ENCODE measurements at regions not wholly inside any gene's neighbourhood (a gene's known extent, or its start where the extent isn't known, plus 50 kb on each side); places are given as distances from the start of the nearest gene placed in this dataset.
"Not testable (repeated sequence)": the region's sequence is repeated elsewhere in the genome, so short reads cannot be mapped to it uniquely, and the experiment has no call there.

DNA sequence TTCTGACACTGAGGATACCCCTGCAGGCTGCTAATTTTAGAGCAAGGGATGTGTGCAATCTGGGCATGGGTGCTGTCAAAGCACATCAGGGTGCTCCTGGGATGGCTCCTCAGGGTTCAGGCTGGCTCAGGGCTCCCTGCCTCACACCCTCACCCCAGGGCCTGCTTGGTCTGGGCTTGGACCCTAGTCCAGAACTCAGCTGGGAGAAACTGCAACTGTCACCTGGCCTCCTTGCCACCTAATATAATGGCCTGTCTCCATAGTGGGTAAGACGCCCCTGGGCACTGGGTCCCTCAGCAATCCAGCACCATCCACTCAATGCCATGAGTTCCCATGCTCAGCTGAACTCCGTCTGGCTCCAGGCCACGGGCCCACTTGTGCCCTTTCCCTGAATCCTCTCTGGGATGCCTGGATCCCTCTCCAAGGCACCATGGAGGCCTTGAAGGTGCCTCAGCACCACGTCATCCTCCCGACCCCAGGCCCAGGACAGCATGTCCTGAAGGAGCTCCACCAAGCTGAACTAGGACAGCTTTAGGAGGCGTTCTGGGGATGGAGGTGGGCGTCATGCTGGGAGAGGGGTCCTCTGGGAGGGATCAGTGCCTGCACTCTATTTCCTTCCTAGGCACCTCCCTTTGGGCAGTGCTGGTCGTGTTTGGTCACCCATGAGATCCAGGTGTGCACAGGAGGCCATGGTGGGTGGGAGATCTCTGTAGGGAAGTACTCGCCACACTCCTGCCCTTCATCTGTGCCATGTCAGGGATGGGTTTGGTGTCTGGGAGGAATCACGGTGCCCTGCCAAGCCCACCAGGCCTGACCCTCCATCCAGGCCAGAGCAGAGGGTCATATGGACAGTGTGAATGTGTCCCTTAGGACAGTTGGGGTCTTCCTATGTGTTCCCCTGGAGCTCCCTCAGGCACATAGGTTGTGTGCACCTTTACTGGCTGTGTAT is 1688.4 kb downstream of the TP53TG3F start:
- no peaks in the 10 kb centered on the region for H3K36me3 ChIP-seq (ENCODE audit: control insufficient read depth, insufficient read depth, low read length)
- H3K27me3 ChIP-seq (ENCODE audit: control insufficient read depth, insufficient read depth, low read length) = no peaks in the 10 kb centered on the region
- H3K4me1 ChIP-seq (ENCODE audit: control insufficient read depth, insufficient read depth, low read length) = no peaks in the 10 kb centered on the region
- H3K4me3 ChIP-seq (ENCODE audit: low read length) = no peak overlapping the region
- H3K27ac ChIP-seq (ENCODE audit: low read depth, low read length) = no peak overlapping the region
- H3K9ac ChIP-seq (ENCODE audit: low read length) = no peak overlapping the region

DNA sequence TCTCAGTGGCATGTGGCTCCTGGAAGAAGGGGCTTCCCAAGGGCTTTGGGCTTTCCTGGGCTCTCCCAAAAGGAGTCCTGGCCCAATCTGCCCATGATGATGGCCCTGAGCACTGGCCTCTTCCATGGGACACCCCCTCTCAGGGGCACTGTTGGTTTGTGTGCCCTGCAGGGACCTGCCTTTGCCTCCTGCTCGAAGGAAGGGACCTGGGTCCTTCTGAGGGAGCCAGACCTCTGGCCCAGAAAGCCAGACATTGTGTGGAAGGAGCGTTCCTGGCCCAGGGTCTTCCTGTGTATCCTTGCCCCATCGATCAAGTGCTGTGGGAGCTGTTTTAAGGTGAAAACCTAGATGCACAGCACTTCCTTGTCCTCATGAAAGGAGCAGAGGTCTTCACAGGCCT is 1689.3 kb downstream of the TP53TG3F start:
- H3K4me3 ChIP-seq (ENCODE audit: low read length) = no peak overlapping the region
- H3K9ac ChIP-seq (ENCODE audit: low read length) = no peak overlapping the region
- H3K27me3 ChIP-seq (ENCODE audit: control insufficient read depth, insufficient read depth, low read length) = no peaks in the 10 kb centered on the region
- H3K4me1 ChIP-seq (ENCODE audit: control insufficient read depth, insufficient read depth, low read length) = no peaks in the 10 kb centered on the region
- no peak overlapping the region for H3K27ac ChIP-seq (ENCODE audit: low read depth, low read length)
- no peaks in the 10 kb centered on the region for H3K36me3 ChIP-seq (ENCODE audit: control insufficient read depth, insufficient read depth, low read length)

GRCh38 chr16:35149550-35149949 is 1690.1 kb downstream of the TP53TG3F start:
- Histone ChIP-seq H3K27ac (ENCODE audit: low read depth, low read length) (no peak overlapping the region), H3K9ac (ENCODE audit: low read length) (no peak overlapping the region), H3K27me3 (ENCODE audit: control insufficient read depth, insufficient read depth, low read length) (no peaks in the 10 kb centered on the region), H3K4me1 (ENCODE audit: control insufficient read depth, insufficient read depth, low read length) (no peaks in the 10 kb centered on the region), H3K4me3 (ENCODE audit: low read length) (no peak overlapping the region), H3K36me3 (ENCODE audit: control insufficient read depth, insufficient read depth, low read length) (no peaks in the 10 kb centered on the region)

GRCh38 chr16:35150805-35151312 is 1691.4 kb downstream of the TP53TG3F start:
- H3K36me3 ChIP-seq (ENCODE audit: control insufficient read depth, insufficient read depth, low read length) = no peaks in the 10 kb centered on the region
- H3K27me3 ChIP-seq (ENCODE audit: control insufficient read depth, insufficient read depth, low read length) = no peaks in the 10 kb centered on the region
- no peak overlapping the region for H3K9ac ChIP-seq (ENCODE audit: low read length)
- no peak overlapping the region for H3K4me3 ChIP-seq (ENCODE audit: low read length)
- H3K27ac ChIP-seq (ENCODE audit: low read depth, low read length) = no peak overlapping the region
- no peaks in the 10 kb centered on the region for H3K4me1 ChIP-seq (ENCODE audit: control insufficient read depth, insufficient read depth, low read length)

- Histone ChIP-seq H3K9ac (ENCODE audit: low read length) (no peak overlapping the region), H3K36me3 (ENCODE audit: control insufficient read depth, insufficient read depth, low read length) (no peaks in the 10 kb centered on the region), H3K4me1 (ENCODE audit: control insufficient read depth, insufficient read depth, low read length) (no peaks in the 10 kb centered on the region), H3K27ac (ENCODE audit: low read depth, low read length) (no peak overlapping the region), H3K27me3 (ENCODE audit: control insufficient read depth, insufficient read depth, low read length) (no peaks in the 10 kb centered on the region), H3K4me3 (ENCODE audit: low read length) (no peak overlapping the region)
These were observed 1692.7 kb downstream of the TP53TG3F start for GRCh38 chr16:35152067-35152627.

- Histone ChIP-seq H3K27me3 (ENCODE audit: control insufficient read depth, insufficient read depth, low read length) (no peaks in the 10 kb centered on the region), H3K4me1 (ENCODE audit: control insufficient read depth, insufficient read depth, low read length) (no peaks in the 10 kb centered on the region), H3K36me3 (ENCODE audit: control insufficient read depth, insufficient read depth, low read length) (no peaks in the 10 kb centered on the region), H3K9ac (ENCODE audit: low read length) (no peak overlapping the region), H3K27ac (ENCODE audit: low read depth, low read length) (no peak overlapping the region), H3K4me3 (ENCODE audit: low read length) (no peak overlapping the region)
These were observed 1695.2 kb downstream of the TP53TG3F start for GRCh38 chr16:35154627-35155026.

DNA sequence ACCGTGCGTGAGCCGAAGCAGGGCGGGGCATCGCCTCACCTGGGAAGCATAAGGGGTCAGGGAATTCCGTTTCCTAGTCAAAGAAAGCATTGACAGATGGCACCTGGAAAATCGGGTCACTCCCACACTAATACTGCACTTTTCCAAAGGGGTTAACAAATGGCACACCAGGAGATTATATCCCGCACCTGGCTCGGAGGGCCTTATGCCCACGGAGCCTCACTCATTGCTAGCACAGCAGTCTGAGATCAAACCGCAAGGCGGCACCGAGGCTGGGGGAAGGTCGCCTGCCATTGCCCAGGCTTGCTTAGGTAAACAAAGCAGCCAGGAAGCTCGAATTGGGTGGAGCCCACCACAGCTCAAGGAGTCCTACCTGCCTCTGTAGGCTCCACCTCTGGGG is 1698.1 kb downstream of the TP53TG3F start:
- H3K27me3 ChIP-seq (ENCODE audit: control insufficient read depth, insufficient read depth, low read length); H3K4me3 ChIP-seq (ENCODE audit: low read length); H3K4me1 ChIP-seq (ENCODE audit: control insufficient read depth, insufficient read depth, low read length); H3K36me3 ChIP-seq (ENCODE audit: control insufficient read depth, insufficient read depth, low read length); H3K27ac ChIP-seq (ENCODE audit: low read depth, low read length); H3K9ac ChIP-seq (ENCODE audit: low read length): not testable (repeated sequence)

DNA sequence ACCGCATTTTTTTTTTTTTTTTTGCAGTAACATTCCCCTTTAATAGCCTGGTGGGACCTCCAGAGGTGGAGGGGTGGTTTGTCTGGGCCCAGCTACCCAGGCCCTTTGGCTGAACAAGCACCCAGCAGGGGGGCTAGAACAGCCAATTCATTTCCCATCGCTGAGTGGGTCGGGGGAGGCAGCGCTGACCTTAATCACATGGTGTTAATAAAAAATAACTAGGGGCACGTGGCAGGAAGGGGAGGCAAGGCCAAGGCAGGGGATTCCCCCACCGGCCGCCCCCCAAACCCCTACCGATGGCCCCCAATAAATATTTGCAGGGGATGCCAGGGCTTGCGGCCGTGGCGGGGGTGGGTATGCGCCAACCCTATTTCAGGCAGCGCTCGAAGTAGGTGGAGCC is 1709.9 kb downstream of the TP53TG3F start:
- not testable (repeated sequence) for H3K27me3 ChIP-seq (ENCODE audit: control insufficient read depth, insufficient read depth, low read length); H3K9ac ChIP-seq (ENCODE audit: low read length); H3K4me1 ChIP-seq (ENCODE audit: control insufficient read depth, insufficient read depth, low read length); H3K4me3 ChIP-seq (ENCODE audit: low read length); H3K36me3 ChIP-seq (ENCODE audit: control insufficient read depth, insufficient read depth, low read length); H3K27ac ChIP-seq (ENCODE audit: low read depth, low read length)

GRCh38 chr16:35170061-35170460 is 1710.6 kb downstream of the TP53TG3F start:
- H3K27me3 ChIP-seq (ENCODE audit: control insufficient read depth, insufficient read depth, low read length); H3K9ac ChIP-seq (ENCODE audit: low read length); H3K4me1 ChIP-seq (ENCODE audit: control insufficient read depth, insufficient read depth, low read length); H3K36me3 ChIP-seq (ENCODE audit: control insufficient read depth, insufficient read depth, low read length); H3K4me3 ChIP-seq (ENCODE audit: low read length); H3K27ac ChIP-seq (ENCODE audit: low read depth, low read length): not testable (repeated sequence)

DNA sequence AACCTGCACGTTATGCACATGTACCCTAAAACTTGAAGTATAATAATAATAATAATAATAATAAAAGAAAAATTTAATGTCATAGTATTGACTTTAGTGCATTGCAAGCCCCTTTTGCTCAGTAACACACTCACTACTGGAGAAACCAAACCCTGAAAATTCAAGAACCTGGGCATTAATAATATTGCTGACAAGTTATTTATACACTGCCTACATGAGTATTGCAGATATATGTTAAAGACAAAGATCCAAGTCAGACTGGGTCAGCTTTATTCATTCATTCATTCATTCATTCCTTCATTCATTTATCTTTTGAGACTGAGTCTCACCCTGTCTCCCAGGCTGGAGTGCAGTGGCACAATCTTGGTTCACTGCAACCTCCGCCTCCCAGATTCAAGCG is 1711.2 kb downstream of the TP53TG3F start:
- H3K27ac ChIP-seq (ENCODE audit: low read depth, low read length) = no peak overlapping the region
- no peaks in the 10 kb centered on the region for H3K36me3 ChIP-seq (ENCODE audit: control insufficient read depth, insufficient read depth, low read length)
- no peaks in the 10 kb centered on the region for H3K4me1 ChIP-seq (ENCODE audit: control insufficient read depth, insufficient read depth, low read length)
- no peak overlapping the region for H3K4me3 ChIP-seq (ENCODE audit: low read length)
- H3K9ac ChIP-seq (ENCODE audit: low read length) = no peak overlapping the region
- no peaks in the 10 kb centered on the region for H3K27me3 ChIP-seq (ENCODE audit: control insufficient read depth, insufficient read depth, low read length)

DNA sequence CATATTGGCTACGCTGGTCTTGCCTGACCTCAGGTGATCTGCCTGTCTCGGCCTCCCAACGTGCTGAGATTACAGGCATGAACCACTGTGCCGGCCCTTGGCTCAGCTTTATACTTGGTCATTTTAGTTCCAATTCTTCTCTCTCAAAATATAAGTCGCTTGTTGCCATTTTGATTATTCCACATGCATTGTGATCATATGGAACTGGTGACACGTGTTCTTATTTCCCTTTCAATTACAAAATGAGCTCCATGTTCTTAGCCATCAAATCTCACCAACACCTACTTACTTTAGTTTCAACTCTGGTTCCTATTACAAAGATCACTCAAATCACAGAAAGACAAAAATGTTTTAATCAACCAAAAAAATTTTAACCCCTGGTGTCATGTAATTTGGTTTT is 1711.7 kb downstream of the TP53TG3F start:
- no peaks in the 10 kb centered on the region for H3K4me1 ChIP-seq (ENCODE audit: control insufficient read depth, insufficient read depth, low read length)
- no peak overlapping the region for H3K4me3 ChIP-seq (ENCODE audit: low read length)
- H3K27me3 ChIP-seq (ENCODE audit: control insufficient read depth, insufficient read depth, low read length) = no peaks in the 10 kb centered on the region
- no peak overlapping the region for H3K27ac ChIP-seq (ENCODE audit: low read depth, low read length)
- no peak overlapping the region for H3K9ac ChIP-seq (ENCODE audit: low read length)
- H3K36me3 ChIP-seq (ENCODE audit: control insufficient read depth, insufficient read depth, low read length) = no peaks in the 10 kb centered on the region

DNA sequence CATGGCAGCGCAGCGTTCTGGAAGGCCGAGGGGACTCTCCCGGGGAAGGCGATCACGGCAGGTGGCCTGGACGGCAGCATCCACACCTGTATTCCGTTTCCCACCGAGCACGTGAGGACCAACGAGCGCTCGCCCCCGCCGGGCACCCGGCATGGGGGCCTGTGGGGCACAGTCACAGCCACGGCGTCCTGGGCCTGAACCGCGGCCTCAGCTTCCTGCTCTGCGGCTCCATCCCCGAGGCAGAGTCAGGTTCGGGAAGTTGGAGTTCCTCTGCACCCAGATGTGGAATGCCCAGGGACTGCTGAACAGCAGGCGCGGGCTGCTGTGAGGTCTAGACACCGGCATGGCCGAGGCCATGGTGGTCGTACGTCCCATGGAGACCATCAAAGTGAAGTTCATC is 1713.9 kb downstream of the TP53TG3F start:
- no peaks in the 10 kb centered on the region for H3K27me3 ChIP-seq (ENCODE audit: control insufficient read depth, insufficient read depth, low read length)
- H3K4me1 ChIP-seq (ENCODE audit: control insufficient read depth, insufficient read depth, low read length) = no peaks in the 10 kb centered on the region
- no peak overlapping the region for H3K9ac ChIP-seq (ENCODE audit: low read length)
- H3K27ac ChIP-seq (ENCODE audit: low read depth, low read length) = no peak overlapping the region
- no peaks in the 10 kb centered on the region for H3K36me3 ChIP-seq (ENCODE audit: control insufficient read depth, insufficient read depth, low read length)
- H3K4me3 ChIP-seq (ENCODE audit: low read length) = no peak overlapping the region

- Histone ChIP-seq H3K27ac (ENCODE audit: low read depth, low read length) (no peak overlapping the region), H3K27me3 (ENCODE audit: control insufficient read depth, insufficient read depth, low read length) (no peaks in the 10 kb centered on the region), H3K4me3 (ENCODE audit: low read length) (no peak overlapping the region), H3K4me1 (ENCODE audit: control insufficient read depth, insufficient read depth, low read length) (no peaks in the 10 kb centered on the region), H3K36me3 (ENCODE audit: control insufficient read depth, insufficient read depth, low read length) (no peaks in the 10 kb centered on the region), H3K9ac (ENCODE audit: low read length) (no peak overlapping the region)
These were observed 1714.6 kb downstream of the TP53TG3F start for GRCh38 chr16:35174016-35174415.

Measured in rectal smooth muscle tissue (tissue), 1 donor.